Stimulated activated CD8-positive, alpha-beta memory T cell treated with anti-CD3 and anti-CD28 coated beads, Interleukin-4, amount 100 ng/mL, for 24 hours (primary cell): ENCODE measurements at regions not wholly inside any gene's neighbourhood (a gene's known extent, or its start where the extent isn't known, plus 50 kb on each side); places are given as distances from the start of the nearest gene placed in this dataset.

ENCODE experiments used
- DNase-seq: peaks from one replicate; pipeline ENCODE4 v3.0.0-alpha.2; 2020; ENCODE audit warnings: low read depth

DNA sequence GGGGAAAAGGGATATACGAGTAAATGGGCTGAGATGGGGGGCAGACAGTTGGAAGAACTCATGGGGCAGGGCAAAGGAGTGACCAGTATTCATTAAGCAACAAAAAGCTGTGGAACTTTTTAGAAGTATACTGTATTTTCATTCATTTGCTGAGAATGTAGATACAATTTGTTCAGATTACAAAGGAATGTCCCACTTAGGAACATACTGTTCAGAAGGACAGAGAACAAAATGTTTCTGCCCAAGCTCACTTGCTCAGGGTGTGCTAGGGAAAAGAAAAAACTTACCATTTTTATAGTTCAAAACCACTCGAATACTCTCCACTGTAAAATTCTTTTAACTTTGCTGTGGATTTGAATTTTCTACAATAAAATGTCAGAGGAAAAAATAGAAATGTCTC lies 135.2 kb upstream of the AFF2 start:
- no peak for DNase-seq

- DNase-seq, result no peak
Measured at GRCh38 chrX:148371291-148371690, 129.1 kb upstream of the AFF2 start.

DNA sequence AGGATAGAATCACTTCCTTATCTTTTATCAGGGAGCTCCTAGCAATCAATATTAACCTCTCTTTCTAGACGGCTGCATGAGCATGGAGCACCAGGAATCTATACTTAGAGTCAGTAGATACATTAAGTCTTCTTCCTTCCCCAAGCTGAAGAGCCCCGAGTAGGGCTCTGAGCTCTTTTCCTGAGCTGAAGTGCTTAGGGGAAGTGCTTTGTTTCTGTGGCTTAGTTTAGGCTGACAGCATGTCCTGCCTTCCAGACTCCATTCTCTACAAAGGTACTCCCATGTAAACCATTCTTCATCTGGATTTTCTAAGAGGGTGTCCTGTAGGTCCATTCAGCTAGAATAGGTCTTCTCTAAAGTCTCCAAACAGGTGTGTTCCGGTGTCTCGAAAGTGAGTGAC lies 127.5 kb upstream of the AFF2 start:
- DNase-seq, result no peak

DNA sequence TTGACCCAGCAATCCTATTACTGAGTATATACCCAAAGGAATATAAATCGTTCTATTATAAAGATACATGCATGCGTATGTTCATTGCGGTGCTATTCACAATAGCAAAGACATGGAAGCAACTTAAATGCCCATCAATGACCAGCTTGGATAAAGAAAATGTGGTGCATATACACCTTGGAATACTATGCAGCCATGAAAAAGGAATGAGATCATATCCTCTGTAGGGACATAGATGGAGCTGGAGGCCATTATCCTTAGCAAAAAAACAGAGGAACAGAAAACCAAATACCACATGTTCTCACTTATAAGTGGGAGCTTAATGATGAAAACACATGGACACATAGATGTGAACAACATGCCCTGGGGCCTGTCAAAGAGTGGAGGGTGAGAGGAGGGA lies 124.1 kb upstream of the AFF2 start:
- DNase-seq, result no peak

DNA sequence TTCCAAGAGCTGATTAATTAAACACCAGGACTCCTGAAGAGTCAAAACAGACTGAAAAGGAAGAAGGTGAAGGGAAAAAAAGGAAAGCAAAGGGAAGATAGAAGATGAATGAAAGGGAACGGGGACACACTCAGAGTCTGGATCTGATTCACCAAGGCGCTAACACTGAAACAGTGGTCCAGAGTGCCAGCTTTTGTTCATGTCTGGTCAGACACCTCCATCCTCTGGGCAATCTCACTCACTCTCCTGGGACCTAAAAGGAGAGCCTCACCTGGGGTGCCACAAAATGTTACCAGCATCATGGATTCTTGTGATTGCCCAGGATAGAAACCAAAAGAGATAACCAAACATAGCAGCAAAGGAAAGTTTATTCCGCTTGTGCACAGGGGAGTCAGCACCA lies 120.3 kb upstream of the AFF2 start:
- no peak for DNase-seq

DNA sequence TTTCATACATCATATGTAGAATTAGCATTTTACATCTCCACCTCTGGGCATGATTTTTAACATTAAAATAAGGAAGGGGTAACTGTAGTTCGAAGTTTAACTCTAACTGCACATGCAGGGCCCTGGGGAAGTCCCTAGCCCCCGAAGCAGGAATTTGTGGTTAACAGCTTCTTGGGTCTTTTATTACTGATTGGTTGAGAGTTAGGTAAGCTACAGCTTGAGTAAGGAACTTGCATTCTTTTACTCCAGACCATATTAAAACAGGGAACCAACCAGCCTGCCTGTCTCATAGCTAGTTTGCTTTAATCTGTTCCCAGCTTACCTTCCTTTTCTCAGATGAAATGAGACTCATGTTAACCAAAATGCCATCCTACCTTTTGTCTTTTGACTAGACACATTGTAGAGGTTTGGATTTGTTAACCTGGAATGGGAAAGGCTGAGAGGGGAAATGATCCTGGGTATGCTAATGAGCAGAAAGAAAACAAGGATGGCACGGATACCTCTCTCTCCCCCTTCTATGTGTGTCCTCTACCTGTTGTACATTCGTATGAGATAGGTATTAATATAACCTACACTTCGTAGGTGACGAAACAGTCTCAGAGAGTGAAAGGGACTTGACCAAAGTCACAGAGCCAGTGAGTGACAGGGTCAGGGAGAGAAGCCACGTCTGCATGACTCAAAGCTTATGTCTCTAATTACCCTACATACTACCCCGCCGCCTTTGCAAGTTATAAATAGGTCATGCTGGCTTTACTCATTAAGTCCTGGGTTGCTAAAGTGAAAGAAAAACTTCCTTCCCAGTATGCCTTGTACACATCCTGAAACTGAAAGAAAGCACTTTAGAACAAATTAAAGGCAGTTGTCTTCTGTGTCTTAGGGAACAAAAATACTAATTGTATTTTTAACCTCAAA lies 119.5 kb upstream of the AFF2 start:
- peak; percentile 27 for DNase-seq

GRCh38 chrX:148381603-148382002 lies 118.8 kb upstream of the AFF2 start:
- no peak for DNase-seq

- DNase-seq, result no peak
Measured at GRCh38 chrX:148382983-148383382, 117.4 kb upstream of the AFF2 start.

DNA sequence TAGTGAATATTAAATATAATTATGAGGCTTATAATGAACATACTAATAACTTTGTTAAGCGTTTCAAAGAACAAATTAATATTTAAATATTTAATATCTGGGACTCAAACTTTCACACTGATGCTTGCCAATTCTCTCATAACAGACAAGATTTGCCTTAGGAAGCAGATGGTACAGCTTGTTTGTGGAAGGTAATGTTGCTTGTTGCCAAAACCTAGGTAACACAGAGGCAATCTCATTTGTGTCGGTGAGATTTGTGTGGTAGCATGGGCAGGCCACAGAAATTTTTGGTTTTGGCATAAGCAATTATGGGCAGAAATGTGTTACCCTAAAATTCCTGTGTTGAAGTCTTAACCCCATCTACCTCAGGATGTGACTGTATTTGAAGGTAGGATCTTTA lies 114.9 kb upstream of the AFF2 start:
- DNase-seq, result no peak

DNA sequence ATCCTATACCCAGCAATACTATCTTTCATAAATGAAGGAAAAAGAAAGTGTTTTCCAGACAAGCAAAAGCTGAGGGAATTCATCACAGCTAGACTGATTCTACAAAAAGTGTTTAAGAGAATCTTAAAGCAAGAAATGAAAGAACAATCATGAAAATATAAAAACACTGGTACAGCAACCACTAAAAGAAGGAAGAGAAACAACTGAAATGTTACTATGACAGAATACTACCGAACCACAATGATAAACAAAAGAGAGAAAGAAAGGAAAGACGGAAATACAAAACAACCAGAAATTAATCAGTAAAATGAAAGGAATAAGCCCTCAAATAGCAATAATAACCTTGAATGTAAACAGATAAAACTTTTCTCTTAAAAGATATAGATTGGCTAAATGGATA lies 110.8 kb upstream of the AFF2 start:
- no peak for DNase-seq

- no peak for DNase-seq
Measured at GRCh38 chrX:148412006-148412405, 88.4 kb upstream of the AFF2 start.

DNA sequence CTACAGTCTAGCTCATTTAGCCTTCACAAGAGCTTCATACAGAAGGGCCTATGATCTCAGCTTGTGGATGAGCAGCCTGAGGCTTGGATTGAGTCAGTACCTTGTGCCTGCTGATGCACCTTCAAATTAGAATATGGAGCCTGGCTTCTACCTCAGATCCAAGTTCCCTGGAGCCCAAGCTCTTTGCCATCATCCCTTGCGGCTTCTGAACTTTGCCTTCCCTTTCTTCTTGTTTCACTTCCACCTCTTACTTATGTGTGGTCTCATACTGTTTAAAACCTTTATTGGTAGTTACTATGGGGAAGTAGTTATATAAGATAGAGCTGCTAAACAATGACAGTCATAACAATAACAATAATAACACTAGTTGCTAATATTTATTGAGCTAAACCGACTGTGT lies 84.3 kb upstream of the AFF2 start:
- no peak for DNase-seq

DNA sequence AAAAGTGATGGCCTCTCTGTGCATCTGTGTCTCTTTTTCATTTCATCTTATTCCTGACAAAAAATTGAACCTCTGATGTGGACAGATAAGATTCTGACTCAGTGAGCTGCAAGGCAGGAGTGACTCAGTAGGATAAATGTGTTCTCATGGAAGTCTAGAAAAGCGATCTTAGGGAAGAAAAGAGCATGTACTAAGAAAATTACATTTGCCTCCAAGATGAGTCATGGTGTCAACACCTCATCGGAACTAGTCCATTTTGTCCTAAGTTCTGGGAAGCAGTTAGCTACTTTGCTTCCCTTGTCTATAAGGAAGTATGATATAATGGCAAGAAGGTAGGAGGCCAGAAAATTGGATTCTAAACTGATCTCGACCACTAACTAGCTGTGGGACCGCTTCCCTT lies 83.5 kb upstream of the AFF2 start:
- DNase-seq, result no peak

DNA sequence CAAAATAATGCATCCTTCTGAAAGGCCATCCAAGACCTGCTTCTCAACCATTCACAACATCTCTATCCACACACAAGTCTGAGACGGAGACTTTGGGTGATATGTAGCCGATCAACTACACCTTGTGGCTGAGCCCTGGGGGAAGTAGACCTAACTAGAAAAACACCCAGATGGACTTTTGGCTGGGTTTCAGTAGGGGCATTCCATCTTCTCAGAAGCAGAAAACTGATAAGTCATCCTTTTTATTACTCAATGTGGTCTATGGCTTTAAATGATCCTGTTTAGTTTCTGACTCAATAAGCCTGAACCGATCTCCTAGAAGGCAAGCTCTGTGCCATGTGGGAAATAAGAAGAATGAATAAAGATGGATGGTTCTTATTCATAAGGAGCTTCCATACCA lies 82.5 kb upstream of the AFF2 start:
- DNase-seq, result no peak

DNA sequence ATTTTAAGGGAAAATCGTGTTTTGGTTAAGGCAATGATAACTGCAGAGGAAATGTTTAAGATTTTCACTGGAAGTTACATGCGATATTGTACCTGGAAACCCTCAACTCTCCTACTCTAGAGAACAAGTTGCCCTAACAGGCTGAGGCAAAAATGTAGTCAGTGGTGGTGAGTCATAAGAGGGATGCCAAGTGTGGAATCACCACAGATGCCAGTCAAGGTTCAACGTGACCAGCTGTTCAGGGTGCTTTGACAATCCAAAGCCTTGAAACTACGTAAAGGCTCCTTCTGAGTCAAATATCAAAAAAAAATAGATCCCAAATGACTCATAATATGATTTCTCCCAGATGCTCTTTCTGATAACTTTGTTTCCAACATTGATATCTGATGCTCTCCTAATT lies 77.9 kb upstream of the AFF2 start:
- no peak for DNase-seq

DNA sequence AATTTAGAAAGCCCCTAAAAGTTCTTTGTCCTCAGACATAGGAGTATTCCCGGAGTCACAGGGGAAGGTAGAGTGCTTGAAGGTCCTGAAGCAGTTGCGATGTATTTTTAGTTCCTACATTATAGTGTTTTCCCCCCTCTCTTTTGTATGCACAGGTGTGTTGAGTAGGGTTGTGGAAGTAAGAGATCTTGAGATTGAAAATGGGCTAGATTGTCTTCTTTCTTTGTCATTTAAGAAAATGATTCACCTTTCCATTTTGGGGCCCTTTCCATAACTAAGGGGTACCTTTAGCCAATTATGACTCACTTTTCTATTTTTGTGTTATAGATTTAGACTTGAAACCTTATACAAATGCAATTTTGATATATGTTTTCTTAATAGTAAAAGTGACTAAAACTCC lies 75.8 kb upstream of the AFF2 start:
- DNase-seq, result no peak

DNA sequence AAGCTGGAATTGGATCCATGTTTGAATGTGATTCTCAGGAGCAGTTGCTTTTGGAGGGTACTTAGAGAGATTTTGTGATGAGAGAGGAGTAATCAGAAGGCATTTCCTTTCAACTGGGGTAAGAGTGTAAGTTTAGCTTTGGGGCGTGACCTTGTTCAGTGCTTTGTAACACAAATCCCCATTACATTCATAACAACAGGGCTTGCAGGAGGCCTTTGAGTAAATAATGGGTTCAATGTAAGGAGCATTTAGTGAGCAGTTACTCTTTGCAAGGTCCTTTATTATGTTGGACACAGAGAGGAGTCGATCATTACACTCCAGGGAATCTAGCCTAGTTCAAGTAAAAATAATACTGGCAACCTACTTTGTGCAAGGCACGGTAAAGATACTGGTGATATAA lies 74.0 kb upstream of the AFF2 start:
- no peak for DNase-seq

GRCh38 chrX:148441387-148441786 lies 59.0 kb upstream of the AFF2 start:
- DNase-seq, result no peak

DNA sequence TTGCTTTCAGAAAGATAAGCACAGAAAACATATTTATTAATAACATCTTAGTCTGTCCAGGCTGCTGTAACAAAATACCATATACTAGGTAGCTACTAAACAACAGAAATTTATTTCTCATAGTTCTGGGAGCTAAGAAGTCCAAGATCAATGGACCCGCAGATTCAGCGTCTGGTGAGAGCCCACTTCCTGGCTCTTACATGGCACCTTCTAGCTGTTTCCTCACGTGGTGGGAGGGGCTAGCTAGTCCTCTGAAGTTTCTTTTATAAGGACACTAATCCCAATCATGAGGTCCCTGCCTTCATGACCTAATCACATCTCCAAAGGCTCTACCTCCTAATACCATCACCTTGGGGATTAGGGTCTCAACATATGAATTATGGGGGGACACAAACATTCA lies 57.2 kb upstream of the AFF2 start:
- no peak for DNase-seq

GRCh38 chrX:148448686-148449085 lies 51.7 kb upstream of the AFF2 start:
- no peak for DNase-seq
